Transverse colon (tissue), 4 donors: ENCODE measurements at regions not wholly inside any gene's neighbourhood (a gene's known extent, or its start where the extent isn't known, plus 50 kb on each side); places are given as distances from the start of the nearest gene placed in this dataset.

ENCODE experiments used
- DNase-seq: peaks from one replicate; pipeline ENCODE4 v3.0.0-alpha.2; 2019
- H3K27ac ChIP-seq, 4 donors: fragments of 200-600 bp; sonication (generic); 2 replicates each; pipeline ENCODE4 v1.5.1; 2016 to 2018; ENCODE audit warnings: inconsistent platforms in 4 of 4
- H3K27me3 ChIP-seq: fragments of 200-600 bp; sonication (generic); 2 replicates; pipeline ENCODE4 v1.5.1; 2017; ENCODE audit warnings: inconsistent platforms
- H3K36me3 ChIP-seq, 4 donors: fragments of 200-600 bp; sonication (generic); 2 replicates each; pipeline ENCODE4 v1.5.1; 2017 to 2019; ENCODE audit warnings: inconsistent platforms in 4 of 4
- H3K4me1 ChIP-seq, 4 donors: fragments of 200-600 bp; sonication (generic); 2 replicates each; pipeline ENCODE4 v1.5.1; 2017 to 2020; ENCODE audit warnings: inconsistent platforms in 4 of 4
- H3K4me3 ChIP-seq, 4 donors: fragments of 200-600 bp; sonication (generic); 1 replicate in 1 of 4; 2 replicates in 3 of 4; pipeline versions ENCODE4 v1.5.1 to v1.6.1; 2017 to 2019; ENCODE audit warnings: inconsistent platforms in 4 of 4
- H3K9me3 ChIP-seq, 2 donors: fragments of 200-600 bp; sonication (generic); 2 replicates each; pipeline ENCODE4 v1.5.1; 2017 to 2019; ENCODE audit warnings: inconsistent platforms in 2 of 2
- EP300 ChIP-seq: sonication (generic); formaldehyde crosslinking; IDR thresholded peaks from one replicate; pipeline ENCODE4 v1.6.1; 2017; ENCODE audit warnings: antibody characterized with exemption, low read depth
- POLR2A ChIP-seq: fragments of 450-650 bp; IDR thresholded peaks from one replicate; pipeline ENCODE4 v1.6.1; 2016; ENCODE audit warnings: antibody characterized with exemption, mild to moderate bottlenecking, moderate library complexity
- POLR2AphosphoS5 ChIP-seq, 3 donors: sonication (generic); formaldehyde crosslinking; IDR thresholded peaks; one replicate each; pipeline ENCODE4 v1.6.1; 2016; ENCODE audit warnings: antibody characterized with exemption in 3 of 3
- WGBS, 2 donors: methylation state at CpG; one replicate each; pipeline ENCODE4 v1.1.5; 2018; ENCODE audit warnings: low coverage in 1 of 2; 5-methylcytosine and 5-hydroxymethylcytosine counted together
- in situ Hi-C, 4 donors: fragments of 200-750 bp; cut with MboI; loops; one replicate each; pipeline versions ENCODE4 v1.15.0 to v1.15.1; 2017; ENCODE audit warnings: low sequenced_read_pairs in 3 of 4, low pct_ligation_motif_present in 1 of 4, low pct_unique_long_range_greater_than_20kb in 1 of 4
- intact Hi-C: fragments of 100-400 bp; cut with DNase I; formaldehyde crosslinking; loops from one replicate; pipeline ENCODE4 v1.15.1; 2023; ENCODE audit warnings: low total_unique reads
- TF ChIP-seq, protein P1 (sequence below), 5 experiments: fragments of 200-600 bp in 3 of 5; fragments of 450-650 bp in 2 of 5; sonication (generic) in 3 of 5; IDR thresholded peaks; 1 replicate in 2 of 5; 2 replicates in 3 of 5; pipeline ENCODE4 v1.5.1; 2016 to 2017; ENCODE audit warnings: antibody characterized with exemption in 5 of 5, inconsistent platforms in 3 of 5, mild to moderate bottlenecking in 2 of 5, moderate library complexity in 1 of 5

DNA sequence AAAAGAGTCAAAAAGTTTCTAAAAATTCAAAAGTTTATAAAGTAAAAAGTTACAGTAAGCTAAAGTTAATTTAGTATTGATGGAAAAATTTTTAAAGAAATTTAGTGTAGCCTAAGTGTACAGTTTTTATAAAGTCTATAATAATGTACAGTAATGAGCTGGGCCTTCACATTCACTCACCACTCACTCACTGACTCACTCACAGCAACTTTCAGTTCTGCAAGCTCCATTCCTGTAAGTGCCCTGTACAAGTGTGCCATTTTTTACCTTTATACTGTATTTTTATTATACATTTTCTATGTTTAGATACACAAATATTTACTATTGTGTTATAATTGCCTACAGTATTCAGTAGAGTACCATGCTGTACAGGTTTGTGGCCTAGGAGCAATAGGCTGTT is 239.5 kb upstream of the MAP3K1 start:
- H3K4me1 ChIP-seq: no peaks in the 10 kb centered on the region
- no peaks in the 10 kb centered on the region for H3K36me3 ChIP-seq
- no peak for DNase-seq
- no peak overlapping the region for H3K27ac ChIP-seq
- H3K4me3 ChIP-seq: no peak overlapping the region
- H3K9me3 ChIP-seq: no peaks in the 10 kb centered on the region
- TF ChIP-seq POLR2AphosphoS5 (IDR thresholded peaks at IDR 0.05) (no peak), POLR2A (no peak), EP300 (no peak)
- TF ChIP-seq, protein P1, sequence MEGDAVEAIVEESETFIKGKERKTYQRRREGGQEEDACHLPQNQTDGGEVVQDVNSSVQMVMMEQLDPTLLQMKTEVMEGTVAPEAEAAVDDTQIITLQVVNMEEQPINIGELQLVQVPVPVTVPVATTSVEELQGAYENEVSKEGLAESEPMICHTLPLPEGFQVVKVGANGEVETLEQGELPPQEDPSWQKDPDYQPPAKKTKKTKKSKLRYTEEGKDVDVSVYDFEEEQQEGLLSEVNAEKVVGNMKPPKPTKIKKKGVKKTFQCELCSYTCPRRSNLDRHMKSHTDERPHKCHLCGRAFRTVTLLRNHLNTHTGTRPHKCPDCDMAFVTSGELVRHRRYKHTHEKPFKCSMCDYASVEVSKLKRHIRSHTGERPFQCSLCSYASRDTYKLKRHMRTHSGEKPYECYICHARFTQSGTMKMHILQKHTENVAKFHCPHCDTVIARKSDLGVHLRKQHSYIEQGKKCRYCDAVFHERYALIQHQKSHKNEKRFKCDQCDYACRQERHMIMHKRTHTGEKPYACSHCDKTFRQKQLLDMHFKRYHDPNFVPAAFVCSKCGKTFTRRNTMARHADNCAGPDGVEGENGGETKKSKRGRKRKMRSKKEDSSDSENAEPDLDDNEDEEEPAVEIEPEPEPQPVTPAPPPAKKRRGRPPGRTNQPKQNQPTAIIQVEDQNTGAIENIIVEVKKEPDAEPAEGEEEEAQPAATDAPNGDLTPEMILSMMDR (IDR thresholded peaks at IDR 0.05): no peak
- in situ Hi-C loops: no loop called here
- intact Hi-C loops: no loop called here
- H3K27me3 ChIP-seq: no peaks in the 10 kb centered on the region

DNA sequence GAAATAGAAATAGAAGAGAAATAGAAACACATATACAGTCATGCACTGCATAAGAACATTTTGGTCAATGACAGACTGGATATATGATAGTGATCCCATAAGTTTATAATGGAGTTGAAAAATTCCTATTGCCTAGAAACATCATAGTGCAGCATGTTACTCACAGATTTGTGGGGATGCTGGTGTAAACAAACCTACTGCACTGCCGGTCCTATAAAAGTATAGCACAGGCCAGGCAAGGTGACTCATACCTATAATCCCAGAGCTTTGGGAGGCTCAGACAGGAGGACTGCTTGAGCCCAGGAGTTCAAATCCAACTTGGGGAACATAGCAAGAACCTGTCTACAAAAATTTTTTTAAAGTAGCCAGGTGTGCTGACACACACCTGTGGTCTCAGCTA is 240.6 kb upstream of the MAP3K1 start:
- H3K36me3 ChIP-seq: no peaks in the 10 kb centered on the region
- WGBS, 2 donors: 93% methylated on average over 1 of the region's 1 CpG; no CpG with 5 or more reads in 1 of the 2 donors
- H3K9me3 ChIP-seq: no peaks in the 10 kb centered on the region
- TF ChIP-seq, protein P1 (IDR thresholded peaks at IDR 0.05): no peak
- TF ChIP-seq POLR2AphosphoS5 (IDR thresholded peaks at IDR 0.05) (no peak), EP300 (no peak), POLR2A (no peak)
- DNase-seq: no peak
- in situ Hi-C loops: no loop called here
- H3K4me3 ChIP-seq: no peak overlapping the region
- intact Hi-C loops: no loop called here
- no peaks in the 10 kb centered on the region for H3K4me1 ChIP-seq
- H3K27me3 ChIP-seq: no peaks in the 10 kb centered on the region
- no peak overlapping the region for H3K27ac ChIP-seq

DNA sequence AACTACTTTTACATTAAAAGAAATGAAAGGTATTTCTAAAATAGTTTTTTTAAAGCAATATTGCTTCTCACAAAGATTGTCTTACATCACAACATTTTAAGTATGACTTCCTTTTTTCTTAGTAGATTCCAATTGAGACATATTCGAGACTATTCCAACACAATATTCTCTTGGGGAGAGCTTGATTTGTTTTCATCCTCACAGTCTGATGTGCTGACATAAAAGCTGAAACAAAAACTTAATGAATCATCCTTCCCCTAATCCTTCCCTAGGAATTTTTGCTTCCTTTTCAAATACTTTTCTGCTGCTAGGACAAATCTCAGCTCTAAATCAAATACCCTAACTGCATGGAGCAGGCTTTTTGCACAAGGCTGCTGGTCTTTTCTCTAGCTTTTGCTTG is 245.8 kb upstream of the MAP3K1 start:
- 54 to 67% methylated on average over 1 of the region's 1 CpG for WGBS, 2 donors
- peaks cover 0 to 5% (median 0%) of the 10 kb centered on the region in 4 donors for H3K4me1 ChIP-seq
- no peaks in the 10 kb centered on the region for H3K36me3 ChIP-seq
- no peak overlapping the region for H3K27ac ChIP-seq
- intact Hi-C loops (loop anchor here (5.0 kb wide), 1 partner anchor 1477 kb away; no protein-coding TSS in a partner anchor), in situ Hi-C loops (no loop called here)
- no peaks in the 10 kb centered on the region for H3K27me3 ChIP-seq
- no peak for DNase-seq
- H3K9me3 ChIP-seq: no peaks in the 10 kb centered on the region
- no peak overlapping the region for H3K4me3 ChIP-seq
- TF ChIP-seq POLR2AphosphoS5 (IDR thresholded peaks at IDR 0.05): peak in 1 of 3 donors; percentile 30
- TF ChIP-seq POLR2A: no peak

DNA sequence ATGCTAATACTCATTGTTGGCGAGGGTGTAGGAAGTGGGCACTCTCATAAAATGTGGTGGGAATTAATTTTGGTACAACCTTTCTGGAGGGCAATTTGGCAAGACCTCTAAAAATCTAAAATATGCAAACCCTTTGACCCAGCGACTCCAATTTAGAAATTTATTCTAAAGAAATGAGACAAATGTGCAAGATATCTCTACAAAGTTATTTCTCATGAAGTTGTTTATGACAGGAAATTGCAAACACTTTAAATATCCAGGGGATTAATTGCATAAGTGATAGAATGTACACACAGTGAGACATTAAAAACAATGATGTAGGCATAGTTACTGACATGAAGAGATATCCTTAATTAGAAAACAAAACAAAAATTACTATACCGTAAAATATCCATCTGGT is 246.3 kb upstream of the MAP3K1 start:
- intact Hi-C loops: loop anchor here (5.0 kb wide), 1 partner anchor 1477 kb away; no protein-coding TSS in a partner anchor
- Histone ChIP-seq H3K27ac (no peak overlapping the region), H3K27me3 (no peaks in the 10 kb centered on the region), H3K4me1 (peaks cover 0 to 5% (median 0%) of the 10 kb centered on the region in 4 donors), H3K9me3 (no peaks in the 10 kb centered on the region), H3K4me3 (no peak overlapping the region), H3K36me3 (no peaks in the 10 kb centered on the region)
- WGBS, 2 donors: 71 to 76% methylated on average over 3 of the region's 3 CpGs
- TF ChIP-seq, protein P1 (IDR thresholded peaks at IDR 0.05): no peak
- TF ChIP-seq EP300 (no peak), POLR2A (no peak), POLR2AphosphoS5 (IDR thresholded peaks at IDR 0.05) (no peak)
- DNase-seq: no peak
- in situ Hi-C loops: no loop called here

DNA sequence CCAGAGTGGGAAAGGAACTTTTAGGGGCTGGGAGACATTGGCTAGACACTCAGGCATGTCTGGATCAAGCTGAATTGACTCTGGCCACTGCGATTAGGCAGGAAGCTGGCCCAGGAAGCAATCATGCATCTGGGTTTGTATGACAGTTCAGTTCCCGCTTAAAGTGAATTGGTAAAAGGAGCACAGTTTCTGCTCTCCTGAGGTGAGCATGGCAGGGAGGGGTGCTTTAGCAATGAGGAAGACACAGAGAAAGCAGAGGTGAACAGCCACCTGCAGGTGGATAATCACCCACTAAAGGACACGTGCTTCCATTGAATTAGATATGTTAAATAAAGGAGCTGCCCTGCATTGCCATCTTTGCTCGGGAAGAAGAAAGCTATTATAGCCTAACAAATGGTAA is 248.1 kb upstream of the MAP3K1 start:
- Histone ChIP-seq H3K36me3 (no peaks in the 10 kb centered on the region), H3K9me3 (no peaks in the 10 kb centered on the region), H3K4me1 (peaks cover 0 to 5% (median 0%) of the 10 kb centered on the region in 4 donors), H3K27ac (no peak overlapping the region), H3K4me3 (no peak overlapping the region), H3K27me3 (no peaks in the 10 kb centered on the region)
- TF ChIP-seq POLR2A (no peak), POLR2AphosphoS5 (IDR thresholded peaks at IDR 0.05) (no peak)
- no peak for DNase-seq
- WGBS, 2 donors: 40 to 64% methylated on average over 1 to 4 of the region's 4 CpGs
- in situ Hi-C loops: no loop called here
- intact Hi-C loops: loop anchor here (5.0 kb wide), 1 partner anchor 1475 kb away; no protein-coding TSS in a partner anchor
